Globus pallidus (tissue), 1 donor: ENCODE measurements at regions not wholly inside any gene's neighbourhood (a gene's known extent, or its start where the extent isn't known, plus 50 kb on each side); places are given as distances from the start of the nearest gene placed in this dataset.
"Not testable (repeated sequence)": the region's sequence is repeated elsewhere in the genome, so short reads cannot be mapped to it uniquely, and the experiment has no call there.

ENCODE experiments used
- DNase-seq: peaks from one replicate; pipeline ENCODE4 v3.0.0-alpha.2; 2015; ENCODE audit warnings: low spot score

DNA sequence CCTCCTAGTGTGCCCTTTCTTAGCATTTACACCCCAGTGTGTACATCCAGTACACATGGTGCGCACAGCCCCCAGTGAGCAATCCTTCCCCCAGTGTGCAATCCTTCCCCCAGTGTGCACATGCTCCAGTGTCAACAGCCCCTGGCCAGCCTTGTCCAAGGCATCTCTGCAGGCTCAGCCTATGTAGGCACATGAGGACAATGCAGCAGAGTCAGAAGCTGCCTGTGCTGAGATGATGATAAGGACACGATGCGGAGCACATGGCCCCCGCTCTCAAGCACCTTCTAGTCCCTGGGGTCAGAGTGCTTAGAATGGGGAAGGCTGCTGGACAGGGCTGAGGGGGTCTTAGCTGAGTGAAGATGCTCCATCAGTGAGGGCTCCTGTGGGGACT lies 69.8 kb downstream of the GADD45G start:
- no peak for DNase-seq

DNA sequence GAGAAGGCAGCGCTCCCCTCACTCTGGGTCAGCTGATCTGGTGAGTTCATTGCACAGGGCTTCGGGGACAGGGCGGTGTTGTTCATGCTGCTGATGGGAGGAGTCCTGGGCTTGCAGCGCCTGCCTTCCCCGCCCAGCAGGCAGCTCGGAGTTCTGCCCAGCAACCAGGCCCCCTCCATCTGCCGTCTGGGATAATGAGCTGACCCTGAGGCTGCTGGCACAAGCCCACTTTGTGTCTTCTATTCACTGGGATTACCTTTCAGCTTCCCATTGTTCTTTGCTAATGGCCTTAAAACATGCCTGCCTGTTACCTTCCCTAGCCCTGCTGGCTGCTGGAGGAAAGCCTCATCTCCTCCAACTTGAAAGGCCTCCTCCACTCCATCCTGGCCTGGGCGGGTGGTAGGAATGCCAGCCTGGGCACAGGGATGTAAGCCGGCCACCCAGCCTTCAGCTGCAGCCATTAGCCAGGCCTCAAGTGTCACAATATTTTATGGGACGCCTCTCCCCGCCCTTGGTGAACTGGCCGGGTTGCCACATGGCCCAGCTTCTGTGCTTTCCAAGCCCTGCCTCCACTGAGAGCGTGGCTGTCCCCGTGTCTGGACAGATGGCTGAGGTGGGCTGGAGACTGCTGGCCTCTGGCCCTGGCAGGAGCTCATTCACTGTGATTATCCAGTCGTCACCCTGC lies 70.4 kb downstream of the GADD45G start:
- peak; percentile 79 for DNase-seq

DNA sequence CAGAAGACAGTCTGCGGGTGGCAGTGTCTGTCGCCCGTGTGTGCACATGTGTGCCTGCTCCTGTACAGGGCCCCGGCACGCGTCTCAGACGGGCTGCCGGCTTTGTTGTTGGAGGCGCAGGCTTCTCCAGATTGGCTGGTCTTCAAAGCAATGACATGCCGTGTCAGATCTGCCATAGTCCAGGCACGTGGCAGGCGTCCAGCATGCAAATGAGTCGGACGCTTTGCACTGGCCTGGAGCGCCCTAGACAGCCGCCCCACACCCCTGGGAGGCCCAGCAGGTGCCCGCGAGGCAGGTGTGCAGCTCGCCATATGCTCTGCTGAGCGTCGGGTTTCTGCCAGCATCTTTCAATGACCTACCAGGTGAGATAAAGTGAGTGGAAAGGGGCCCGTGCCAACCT lies 71.5 kb downstream of the GADD45G start:
- peak; percentile 45 for DNase-seq

DNA sequence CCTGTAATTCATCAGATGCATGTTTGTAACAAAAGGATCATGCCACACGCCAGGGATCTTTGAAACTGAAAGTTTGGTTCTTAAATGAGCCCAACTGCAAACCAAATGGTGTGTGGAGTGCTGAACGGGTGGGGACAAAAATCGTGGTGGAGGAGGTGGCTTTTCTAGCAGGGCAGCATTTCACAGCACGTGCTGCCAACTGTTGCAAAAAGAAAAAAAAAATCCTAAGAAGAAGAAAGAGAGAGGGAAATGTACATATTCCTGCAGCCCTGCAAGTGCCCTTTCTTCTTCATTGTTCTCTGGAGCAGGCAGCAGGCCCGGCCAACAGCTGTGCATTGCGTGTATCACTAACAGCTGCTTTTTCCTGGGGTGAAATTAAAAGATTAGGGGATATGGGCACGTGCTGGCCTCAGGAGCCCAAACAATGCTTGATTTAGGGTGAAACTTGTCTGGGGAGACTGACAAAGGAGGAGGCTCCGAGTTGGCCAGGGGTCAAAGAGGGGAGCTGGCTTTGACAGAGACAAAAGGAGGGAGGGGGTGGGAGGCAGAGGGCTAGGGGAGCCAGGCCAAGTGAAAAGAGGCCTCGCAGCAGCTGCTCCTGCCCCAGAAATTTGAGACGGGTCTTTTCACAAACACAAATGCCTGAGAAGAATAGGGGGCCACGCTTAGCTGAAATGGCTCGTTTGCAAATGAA lies 73.0 kb downstream of the GADD45G start:
- DNase-seq, result peak; percentile 55

DNA sequence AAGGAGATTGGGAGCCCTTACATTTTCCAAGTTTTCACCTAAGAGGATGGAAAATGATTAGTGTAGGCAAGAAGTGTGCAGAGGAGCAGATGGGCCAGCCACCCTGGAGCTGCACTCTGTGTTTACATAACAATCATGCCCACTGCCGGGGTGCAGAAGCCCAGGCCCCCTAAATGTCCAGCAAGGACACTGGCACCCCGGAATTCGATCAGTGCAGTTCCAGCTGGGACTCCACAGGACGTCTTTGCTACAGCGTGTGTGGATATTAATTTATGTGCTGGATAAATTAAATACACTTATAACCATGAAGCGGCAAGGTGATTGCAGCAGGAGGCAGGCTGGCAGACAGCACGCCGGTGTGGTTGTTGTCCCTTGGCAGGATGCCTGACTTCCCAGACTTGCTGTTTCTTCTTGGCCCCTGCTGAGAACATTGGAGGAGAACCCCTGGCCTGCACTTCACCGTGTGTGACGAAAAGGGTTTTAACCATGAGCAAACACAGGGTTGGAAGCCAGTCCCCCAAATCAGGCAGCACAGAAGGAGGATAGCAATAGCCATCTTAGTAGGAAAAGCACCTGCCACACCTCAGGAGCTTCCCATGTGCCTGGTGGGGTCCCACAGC lies 73.7 kb downstream of the GADD45G start:
- DNase-seq, result no peak

DNA sequence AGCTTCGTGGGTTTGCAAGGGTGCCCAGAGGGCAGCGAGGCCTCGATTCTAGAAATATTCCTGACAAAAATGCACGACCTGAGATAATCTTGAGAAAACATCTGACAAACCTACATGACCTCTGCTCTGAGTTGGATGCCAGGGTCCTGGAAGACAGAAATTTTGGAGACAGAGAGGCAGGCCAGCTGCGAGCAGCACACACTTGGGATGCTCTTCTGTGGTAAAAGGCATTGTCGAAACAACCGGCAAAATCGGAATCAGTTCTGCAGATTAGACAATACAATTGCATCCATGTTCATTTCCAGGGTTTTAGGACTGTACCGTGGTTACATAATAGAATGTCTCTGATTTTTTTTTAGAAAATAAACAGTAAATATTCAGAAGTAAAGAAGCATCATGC lies 74.2 kb downstream of the GADD45G start:
- DNase-seq, result no peak

DNA sequence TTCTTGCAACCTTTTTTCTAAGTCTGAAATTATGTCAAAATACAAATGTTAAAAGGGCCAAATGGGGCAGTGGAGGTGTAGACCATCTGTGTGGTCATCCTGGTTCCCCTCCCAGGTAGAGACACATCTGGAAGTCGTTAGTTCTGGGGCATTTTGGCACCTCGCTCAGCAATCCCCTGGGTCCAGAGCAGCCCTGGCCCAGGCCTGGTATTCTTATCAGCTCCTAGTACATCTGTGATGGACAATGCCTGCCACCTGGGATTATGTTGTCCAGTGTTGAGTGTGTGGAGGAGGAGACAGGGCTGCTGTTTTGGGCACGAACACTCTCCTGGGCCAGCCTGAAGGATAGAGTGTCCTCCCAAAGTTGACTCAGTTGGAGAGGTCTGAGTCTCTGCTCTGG lies 74.8 kb downstream of the GADD45G start:
- no peak for DNase-seq

DNA sequence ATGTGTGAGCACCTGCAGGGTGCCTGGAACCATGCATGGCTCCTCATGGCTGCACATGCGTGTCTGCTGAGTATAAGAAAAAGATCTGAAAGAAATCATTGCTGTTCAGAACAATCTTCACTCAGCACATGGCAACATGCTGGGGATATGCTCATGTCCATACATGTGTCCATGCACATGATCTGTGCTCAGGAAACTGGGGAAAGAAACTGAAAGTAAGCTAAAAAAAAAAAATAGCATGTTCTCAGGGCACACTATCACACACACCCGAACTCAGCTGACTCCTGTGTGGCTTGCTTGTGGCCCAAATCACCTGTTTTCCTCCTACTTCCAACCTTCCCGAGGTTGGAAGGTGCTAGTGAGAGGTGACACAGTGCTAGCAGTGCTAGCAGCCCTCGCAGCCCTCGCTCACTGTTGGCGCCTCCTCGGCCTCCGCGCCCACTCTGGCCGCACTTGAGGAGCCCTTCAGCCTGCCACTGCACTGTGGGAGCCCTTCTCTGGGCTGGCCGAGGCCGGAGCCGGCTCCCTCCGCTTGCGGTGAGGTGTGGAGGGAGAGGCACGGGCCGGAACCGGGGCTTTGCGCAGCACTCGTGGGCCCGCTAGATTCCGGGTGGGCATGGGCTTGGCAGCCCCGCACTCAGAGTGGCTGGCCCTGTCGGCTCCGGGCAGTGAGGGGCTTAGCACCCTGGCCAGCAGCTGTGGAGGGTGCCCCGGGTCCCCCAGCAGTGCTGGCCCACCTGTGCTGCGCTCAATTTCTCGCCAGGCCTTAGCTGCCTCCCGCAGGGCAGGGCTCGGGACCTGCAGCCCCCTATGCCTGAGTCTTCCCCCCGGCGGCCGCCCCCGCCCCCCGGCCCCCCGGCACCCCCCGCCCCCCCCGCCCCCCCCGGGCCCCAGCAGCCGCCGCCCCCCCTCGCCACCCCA lies 76.0 kb downstream of the GADD45G start:
- DNase-seq, result no peak

DNA sequence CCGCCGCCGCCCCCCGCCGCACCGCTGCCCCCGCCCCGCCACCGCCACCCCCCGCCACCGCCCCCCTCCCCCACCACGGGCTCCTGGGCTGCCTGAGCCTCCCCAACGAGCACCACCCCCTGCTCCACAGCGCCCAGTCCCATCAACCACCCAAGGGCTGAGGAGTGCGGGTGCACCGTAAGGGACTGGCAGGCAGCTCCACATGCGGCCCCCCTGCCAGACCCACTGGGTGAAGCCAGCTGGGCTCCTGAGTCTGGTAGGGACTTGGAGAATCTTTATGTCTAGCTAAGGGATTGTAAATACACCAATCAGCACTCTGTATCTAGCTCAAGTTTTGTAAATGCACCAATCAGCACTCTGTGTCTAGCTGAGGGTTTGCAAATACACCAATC lies 76.7 kb downstream of the GADD45G start:
- not testable (repeated sequence) for DNase-seq

DNA sequence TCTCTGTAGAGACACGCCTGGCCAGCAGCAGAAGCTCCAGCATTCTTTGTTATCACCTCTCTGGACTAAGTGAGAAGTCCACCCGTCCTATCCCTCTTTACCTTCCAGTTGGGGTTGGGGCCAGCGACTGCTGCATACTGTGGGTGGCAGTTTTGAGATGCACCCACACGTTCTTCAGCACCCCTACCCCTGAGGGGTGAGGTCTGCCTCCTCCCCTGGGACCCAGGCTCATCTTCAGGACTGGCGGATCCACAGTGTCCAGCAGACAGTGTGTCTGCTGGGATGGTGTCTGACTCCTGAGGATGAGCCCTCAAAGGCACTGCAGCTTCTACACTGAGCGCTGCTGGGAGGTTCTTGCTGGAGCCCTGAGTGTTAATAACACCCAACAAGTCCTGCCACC lies 78.8 kb downstream of the GADD45G start:
- no peak for DNase-seq

DNA sequence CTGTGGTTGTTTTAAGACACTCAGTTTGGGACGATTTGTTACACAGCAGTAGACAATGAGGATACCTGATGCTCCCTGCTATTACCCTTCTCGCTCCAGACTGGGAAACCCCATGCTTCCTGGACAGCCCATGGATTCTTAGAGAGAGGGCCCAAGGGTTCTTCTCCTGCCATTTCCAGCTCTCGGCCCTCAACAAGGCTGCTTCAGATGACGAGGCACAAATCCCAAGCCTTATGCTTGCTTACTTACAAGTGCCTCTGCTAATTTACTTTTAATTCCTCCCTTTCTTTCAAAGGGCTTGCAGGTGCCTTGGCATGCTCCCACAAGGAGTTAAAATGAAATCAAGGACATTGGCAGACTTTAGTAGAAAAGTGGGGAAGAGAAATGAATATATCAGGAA lies 79.4 kb downstream of the GADD45G start:
- no peak for DNase-seq

DNA sequence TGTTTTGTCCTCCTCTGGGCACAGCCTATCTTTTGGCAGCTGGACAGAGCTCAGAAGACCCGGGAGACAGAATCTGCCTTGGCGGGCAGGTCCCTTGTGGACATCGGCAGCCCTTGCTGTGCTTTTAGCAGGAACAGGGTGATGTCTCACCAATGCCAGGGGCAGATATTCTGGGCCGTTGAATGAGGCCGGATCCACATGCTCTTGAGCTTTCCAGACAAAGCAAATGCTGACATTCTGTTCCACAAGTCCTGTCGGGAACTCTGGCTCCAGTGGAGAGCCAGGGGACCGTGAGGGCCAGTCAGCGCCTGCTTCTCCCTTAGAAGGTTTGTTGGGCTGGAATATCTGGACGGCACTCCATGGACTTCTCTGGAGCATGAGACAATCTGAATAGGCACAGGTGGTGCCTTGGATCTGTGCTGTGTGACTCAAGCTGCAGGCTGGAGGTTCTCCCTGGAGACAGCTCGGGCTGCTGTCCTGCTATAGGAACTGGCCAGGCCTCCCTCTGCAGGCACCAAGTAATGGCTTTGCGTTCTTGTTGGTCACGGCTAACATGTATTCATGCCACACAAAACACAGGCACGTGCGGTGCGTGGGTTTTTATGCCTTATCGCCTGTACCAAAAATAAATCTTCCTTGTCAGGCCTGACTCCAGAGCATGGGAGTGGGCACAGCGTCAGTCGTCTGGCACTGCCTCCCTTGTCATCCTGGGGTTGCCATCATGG lies 80.3 kb downstream of the GADD45G start:
- DNase-seq, result peak; percentile 16

DNA sequence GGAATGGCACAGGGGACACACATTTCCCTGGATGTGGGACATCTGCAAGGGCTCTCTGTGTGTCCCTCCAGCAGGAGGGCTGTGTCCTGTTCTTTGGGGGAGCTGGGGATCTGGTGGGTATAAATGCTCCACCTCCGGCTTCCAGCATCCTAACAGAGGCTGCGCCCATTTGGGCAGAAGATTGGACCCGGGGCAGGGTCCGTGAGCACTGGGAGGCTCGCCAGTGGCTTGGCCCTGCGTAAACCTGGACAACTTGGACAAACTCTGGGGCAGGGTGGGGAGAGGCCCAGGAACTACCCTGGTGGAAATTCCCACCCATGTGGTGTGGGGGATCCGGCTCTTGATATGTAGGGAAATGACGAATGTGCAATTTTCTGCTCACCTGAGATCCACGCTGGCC lies 80.9 kb downstream of the GADD45G start:
- DNase-seq, result no peak

DNA sequence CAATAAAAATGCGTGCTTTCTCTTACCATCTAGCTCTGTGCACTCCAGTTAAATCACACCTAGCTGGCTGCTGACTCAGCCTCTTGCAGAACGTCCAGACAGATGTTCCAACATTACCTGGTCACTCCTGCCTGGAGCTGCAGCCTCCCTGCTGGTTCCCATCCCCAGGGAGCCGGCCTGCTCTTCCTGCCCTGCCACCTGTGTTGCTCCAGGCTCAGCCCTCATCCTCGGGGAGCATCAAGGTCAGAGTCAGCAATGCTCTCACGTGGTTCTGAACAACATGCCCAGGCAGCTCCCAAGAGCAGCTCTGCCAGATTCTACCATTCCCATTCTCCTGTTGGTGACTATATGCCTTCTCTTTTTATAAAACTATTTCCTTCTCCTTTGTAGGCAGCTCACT lies 81.3 kb downstream of the GADD45G start:
- no peak for DNase-seq

DNA sequence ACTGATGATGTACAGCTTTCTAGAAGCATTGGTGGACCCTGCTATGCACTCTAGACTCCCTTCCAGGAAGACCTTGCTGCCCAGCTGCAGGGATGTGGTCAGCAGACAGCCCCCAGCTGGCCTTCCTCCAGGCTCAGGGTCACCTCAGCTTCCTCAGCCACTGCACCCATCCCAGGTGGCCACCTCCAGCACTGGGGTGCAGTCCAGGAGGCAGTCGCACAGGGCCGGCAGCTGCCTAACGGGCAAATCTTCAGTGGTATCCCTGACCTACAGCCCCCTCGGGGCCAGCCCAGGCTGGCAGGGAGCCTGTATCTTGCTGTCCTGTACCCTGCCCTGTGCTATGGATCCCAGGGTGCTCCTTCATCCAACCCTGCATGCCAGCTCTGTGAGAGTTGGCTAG lies 81.8 kb downstream of the GADD45G start:
- no peak for DNase-seq

DNA sequence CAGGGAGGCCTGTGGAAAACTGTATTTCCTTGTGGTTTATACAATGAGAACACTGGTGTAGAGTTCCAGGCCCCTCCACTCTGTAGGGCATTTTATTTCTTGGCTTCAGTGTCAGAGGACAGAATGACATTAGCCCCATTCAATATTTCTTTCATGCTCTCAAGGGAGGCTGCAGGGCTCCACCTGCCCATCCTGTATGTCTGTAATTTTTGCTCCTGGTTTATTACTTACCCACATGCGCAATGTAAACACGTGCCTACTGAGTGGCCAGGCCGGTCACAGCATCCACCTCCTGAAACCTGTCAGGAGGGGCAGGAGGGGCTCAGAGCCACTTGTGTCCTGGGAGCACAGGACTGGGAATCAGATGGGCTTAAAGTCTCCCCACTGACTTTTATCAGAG lies 82.4 kb downstream of the GADD45G start:
- no peak for DNase-seq

DNA sequence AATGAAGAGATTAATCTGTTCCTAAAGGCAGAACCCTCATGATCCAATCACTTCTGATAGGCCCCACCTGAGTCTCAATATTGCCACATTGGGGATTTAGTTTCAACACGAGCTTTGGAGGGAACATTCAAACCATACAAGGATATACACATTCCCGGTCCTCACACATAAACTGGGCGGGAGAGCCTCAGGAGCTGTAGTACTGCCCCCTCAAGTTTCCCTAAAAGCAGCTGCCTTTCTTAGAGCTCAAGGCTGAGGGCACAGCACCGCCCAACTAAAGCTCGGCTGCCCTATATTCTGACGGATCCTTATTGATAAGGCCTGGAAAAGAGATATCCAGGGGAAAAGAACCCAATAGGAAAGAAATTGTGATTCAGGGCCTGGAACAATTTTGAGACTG lies 83.0 kb downstream of the GADD45G start:
- no peak for DNase-seq

DNA sequence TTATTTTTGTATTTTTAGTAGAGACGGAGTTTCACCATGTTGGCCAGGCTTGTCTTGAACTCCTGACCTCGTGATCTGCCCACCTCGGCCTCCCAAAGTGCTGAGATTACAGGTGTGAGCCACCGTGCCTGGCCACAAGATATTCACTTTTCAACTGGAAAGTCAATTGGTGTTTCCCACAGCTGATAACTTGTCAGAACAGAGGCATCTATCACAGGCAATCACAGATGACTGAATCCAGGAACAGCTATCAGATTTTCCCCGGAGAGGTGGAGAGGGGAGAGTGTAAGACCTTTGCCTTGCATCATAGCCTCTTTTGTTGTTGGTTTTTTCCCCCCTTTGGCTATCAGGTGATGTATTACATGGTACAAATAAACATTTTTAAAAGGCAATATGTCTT lies 84.5 kb downstream of the GADD45G start:
- DNase-seq, result not testable (repeated sequence)

DNA sequence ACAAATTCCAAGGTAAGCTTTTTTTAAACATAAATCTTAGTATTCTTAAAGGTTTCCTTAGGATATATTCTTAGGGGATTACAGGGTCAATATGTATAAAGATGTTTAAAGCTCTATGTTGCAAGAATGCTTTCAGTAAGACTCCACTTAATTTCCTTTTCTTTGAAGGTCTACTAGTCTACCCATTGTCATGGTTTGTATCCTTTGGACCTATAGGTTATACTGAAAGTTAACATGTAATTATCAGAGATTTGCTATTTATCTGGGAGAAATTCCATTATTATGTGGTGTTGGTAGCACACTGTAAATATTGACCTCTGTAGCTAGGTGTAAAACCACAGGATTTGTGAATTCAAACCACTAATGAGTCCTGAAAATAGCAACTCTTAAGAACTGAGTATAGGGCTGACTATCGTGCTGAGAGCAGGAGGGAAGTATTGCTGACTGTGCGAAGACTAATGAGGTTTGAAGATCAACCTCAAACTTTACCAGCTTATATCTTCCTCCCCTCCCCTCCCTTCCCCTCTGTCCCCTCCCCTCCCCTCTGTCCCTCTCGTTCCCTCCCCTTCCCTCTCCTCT lies 85.6 kb downstream of the GADD45G start:
- DNase-seq, result no peak

DNA sequence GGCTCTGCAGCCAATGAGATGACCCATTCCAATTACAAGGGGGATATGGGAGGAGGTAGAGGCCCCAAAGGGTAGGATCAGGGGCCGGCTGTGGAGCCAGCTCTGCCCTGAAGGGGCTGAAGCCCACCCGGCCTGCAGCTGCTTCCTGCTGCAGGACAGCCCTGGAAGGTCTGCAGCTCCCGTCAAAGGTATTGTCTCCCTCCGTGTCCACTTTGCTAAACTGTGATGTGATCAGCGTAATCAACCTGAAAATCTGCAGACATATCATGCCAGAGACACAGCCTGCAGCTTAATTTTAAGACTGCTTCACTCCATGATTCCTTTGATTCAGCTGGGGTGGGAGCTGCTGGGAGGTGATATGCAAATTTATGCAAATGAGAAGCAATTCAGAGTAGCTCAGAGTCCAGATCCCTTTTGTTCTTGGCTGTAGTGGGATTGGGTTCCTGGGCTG lies 90.7 kb downstream of the GADD45G start:
- DNase-seq, result no peak

DNA sequence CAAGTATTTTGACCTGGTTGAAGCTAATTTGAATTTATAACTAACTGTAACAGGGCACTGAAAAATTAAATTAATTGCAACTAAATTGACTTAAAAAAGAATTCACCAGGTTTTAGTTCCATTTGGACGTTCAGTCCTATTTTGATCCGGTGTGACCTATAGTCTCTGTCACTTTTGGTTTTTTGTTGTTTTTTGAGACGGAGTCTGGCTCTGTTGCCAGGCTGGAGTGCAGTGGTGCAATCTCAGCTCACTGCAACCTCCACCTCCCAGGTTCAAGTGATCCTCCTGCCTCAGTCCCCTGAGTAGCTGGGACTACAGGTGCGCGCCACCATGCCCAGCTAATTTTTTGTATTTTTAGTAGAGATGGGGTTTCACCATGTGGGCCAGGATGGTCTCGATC lies 91.2 kb downstream of the GADD45G start:
- not testable (repeated sequence) for DNase-seq
